CD4-positive, alpha-beta T cell treated with Interleukin-6 for 4 hours (primary cell): ENCODE measurements at regions not wholly inside any gene's neighbourhood (a gene's known extent, or its start where the extent isn't known, plus 50 kb on each side); places are given as distances from the start of the nearest gene placed in this dataset.
"Not testable (repeated sequence)": the region's sequence is repeated elsewhere in the genome, so short reads cannot be mapped to it uniquely, and the experiment has no call there.

Experiments
- DNase-seq: peaks from one replicate; pipeline ENCODE4 v3.0.0-alpha.2; 2020; ENCODE audit warnings: mixed read lengths

DNA sequence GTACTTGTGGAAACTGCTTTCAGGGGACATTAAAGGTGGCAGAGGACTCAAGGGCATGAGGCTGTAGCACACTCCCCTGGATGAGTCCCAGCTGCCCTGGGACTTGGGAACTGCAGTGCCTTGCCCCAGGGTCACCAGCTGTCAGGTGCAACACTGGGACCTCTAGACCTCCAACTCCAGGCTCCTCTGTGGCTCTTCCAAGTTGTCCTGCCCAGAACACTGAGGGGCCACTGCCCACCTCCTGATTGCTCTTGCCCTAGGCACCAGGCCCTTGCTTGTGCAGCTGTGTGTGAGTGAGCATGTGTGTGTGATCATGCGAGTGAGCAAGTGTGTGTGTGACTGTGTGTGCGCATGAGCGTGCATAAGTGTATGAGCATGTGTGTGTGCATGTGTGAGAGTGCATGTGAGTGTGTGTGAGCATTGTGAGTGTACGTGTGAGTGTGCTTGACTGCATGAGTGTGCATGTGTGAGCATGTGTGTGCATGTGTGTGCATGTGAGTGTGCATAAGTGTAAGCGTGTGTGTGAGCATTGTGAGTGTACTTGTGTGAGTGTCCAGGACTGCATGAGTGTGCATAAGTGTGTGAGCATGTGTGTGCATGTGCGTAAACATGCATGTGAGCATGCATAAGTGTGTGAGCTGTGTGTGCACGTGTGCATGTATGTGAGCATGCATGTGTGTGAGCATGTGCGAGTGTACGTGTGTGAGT is 301.5 kb downstream of the NDUFA10 start:
- DNase-seq, result no peak

GRCh38 chr2:239722760-239723470 is 302.2 kb downstream of the NDUFA10 start:
- DNase-seq, result no peak

DNA sequence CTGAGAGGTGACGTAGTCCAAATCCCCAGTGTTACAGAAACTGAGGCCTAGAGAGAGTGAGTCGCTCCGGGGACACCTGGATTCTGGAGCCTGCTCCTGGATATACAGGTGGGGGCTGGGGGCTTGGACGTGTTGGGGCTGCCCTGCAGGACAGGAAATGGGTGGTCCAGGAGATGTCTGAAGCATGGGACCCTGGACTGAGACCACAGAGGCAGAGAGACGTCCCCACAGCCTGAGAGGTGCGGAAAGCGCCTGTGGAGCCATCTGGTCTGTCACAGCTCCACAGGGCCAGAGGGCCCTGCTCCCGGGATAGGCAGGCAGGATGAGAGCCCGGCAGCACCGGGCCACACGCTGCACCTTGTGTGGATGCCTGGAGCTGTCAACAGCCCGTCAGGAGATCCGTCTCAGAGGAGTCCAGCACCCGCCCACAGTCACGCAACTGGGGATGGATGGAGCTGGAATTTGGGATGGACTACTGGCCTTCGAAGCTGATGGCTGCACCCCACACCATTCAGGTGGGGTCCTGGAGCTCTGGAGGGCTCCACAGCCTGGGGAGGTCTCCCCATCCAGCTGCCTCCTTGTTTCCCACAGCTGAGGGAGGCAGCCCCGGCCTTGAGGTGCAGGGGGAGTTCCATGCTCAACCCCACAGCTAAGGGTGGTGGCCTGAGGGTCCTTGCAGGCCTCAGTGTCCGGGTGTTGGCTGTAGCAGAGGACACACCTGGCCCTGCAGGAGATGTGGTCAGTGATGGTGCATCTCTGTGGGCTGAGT is 303.0 kb downstream of the NDUFA10 start:
- no peak for DNase-seq

GRCh38 chr2:239721531-239721930 is 303.6 kb downstream of the NDUFA10 start:
- no peak for DNase-seq

DNA sequence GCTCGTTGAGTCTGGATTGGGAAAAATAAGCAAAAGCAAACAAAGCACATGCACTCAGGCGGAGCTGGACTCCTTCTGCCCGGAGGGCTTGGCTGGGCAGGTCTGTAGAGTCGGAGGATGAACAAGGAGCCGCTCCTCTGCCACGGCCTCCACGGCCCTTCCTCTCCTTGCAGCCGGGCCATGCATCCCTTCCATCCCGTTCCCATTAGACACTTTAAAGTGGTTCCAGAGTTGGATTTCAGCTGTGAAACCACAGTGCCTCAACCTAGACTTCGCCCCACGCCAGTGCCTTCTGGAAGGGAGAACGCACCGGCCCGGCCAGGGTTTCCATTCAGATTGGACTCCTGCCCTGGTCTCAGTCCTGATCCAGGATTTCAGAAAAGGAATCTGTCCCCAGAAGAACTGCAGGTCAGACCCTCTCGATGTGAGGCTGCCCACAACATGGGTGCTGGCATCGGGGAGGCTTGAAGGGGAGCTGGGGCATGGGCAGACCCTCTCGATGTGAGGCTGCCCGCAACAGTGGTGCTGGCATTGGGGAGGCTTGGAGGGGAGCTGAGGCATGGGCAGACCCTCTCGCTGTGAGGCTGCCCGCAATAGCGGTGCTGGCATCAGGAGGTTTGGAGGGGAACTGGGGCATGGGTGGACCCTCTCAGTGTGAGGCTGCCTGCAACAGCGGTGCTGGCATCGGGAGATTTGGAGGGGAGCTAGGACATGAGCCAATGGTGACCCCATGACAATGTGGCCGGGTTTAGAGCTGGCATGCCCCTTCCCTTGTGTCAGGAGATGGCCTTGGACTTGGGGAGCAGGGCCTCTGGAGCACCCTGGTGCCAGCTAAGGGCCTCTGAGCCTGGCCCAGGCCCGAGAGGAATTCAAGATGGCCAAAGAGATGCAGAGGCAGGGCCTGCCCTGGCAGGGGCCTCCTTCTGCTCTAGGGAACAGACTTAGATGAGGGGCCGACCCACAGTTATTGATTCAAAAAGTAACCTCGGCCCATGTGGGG is 304.5 kb downstream of the NDUFA10 start:
- DNase-seq, result no peak

GRCh38 chr2:239719791-239720360 is 305.3 kb downstream of the NDUFA10 start:
- no peak for DNase-seq

DNA sequence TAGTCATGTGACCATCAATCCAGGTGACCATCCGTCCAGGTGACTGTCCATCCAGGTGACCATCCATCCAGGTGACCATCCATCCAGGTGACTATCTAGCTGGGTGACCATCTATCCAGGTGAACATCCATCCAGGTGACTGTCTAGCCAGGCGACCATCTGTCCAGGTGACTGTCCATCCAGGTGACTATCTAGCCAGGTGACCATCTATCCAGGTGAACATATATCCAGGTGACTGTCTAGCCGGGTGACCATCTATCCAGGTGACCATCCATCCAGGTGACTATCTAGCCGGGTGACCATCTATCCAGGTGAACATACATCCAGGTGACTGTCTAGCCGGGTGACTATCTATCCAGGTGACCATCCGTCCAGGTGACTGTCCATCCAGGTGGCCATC is 306.2 kb downstream of the NDUFA10 start:
- DNase-seq, result not testable (repeated sequence)

GRCh38 chr2:239717706-239718105 is 307.4 kb downstream of the NDUFA10 start:
- no peak for DNase-seq

GRCh38 chr2:239717319-239717675 is 307.8 kb downstream of the NDUFA10 start:
- DNase-seq, result no peak

DNA sequence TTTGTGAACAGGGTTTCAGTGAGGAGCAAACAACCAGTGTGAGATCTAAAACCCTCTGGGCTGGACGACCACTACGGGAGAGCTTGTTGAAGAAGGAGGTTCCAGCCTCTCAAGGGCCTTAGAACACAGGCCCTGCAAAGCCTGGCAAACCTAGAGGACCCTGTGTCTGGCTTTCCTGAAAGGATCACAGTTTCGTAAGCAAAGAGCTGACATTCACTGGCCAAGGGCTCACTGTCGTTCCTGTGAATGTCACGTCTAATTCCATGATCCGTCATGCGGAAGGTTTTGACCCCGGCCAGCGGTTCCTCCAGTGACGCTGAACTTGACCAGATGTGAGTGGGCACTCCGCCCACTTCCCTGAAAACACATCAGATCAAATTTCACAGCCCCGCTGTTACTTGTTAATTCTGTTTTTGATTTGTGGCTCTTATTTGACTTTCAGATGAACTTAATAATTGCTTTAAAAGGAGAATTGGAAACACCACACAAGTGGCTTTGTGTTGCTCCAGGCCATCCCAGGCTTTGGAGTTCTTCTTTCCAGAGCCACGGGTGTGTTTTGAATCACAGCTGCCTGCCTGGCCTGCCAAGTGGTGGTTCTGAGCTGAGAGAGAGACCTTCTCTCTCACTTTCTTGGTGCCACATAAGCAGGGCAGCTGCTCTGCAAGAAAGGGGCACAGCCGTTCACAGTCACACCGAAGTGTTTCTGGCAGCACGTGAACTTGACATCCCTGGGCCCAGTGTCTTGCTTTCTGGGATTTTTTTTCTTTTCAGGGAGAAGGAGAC is 308.4 kb downstream of the NDUFA10 start:
- no peak for DNase-seq

DNA sequence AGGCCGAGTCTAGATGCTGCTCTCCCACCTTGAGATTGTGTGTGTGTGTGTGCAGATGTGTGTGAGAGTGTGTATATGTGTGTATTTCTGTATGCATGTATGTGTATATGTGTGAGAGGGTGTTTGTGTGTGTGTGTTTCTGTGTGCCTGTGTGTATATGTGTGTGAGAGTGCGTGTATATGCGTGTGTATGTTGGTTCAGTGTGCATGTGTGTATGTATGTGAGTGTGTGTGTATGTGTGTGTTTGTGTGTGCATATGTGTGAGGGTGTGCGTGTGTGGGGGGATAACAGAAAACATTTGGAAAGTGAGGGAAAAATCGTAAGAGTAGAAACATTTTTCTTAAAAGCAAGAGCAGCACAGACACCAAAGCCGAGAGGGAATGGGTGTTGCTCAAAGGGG is 309.1 kb downstream of the NDUFA10 start:
- no peak for DNase-seq

DNA sequence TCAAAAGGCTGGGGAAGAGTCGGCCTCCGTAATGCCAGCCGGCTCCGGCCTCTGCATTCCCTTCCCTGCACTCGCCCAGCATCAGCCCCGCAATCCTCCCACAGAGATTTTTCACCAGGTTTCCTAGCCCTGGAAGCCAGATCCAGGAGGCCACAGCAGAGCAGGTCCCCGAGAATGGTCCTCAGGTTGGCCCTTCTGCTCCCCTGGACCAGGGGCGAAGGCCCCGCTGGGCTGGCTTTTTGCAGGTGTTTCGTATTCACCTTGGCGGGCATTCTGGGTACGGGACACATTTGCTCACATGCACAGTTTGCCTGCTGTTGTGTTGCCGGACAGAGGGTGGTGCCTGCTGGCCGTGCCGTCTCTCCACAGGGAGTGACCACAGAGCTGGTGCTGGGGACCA is 309.5 kb downstream of the NDUFA10 start:
- DNase-seq, result no peak

GRCh38 chr2:239715202-239715601 is 309.9 kb downstream of the NDUFA10 start:
- no peak for DNase-seq

- no peak for DNase-seq
These were observed 311.0 kb downstream of the NDUFA10 start for GRCh38 chr2:239714116-239714515.

DNA sequence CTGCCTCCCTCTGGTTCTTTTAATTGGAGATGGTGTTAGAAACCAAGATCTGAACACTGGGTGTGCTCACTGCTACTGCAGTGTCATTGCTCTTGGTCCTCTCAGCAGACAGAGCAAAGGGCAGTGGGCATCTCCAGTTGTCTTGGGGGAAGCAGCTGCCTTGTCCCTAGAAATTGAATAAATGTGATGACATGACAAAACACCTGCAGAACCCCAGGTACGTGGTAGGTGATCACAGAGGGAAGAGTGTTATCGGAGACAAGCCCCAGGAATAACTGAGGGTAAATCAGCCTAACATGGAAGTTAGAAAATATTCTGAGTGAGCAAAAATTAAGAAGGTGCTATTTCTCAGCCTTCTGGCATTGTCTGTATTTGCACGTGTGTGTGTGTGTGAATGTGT is 311.9 kb upstream of the HDAC4 start:
- DNase-seq, result no peak

- DNase-seq, result no peak
These were observed 311.2 kb upstream of the HDAC4 start for GRCh38 chr2:239711911-239712570.

GRCh38 chr2:239710953-239711861 is 310.4 kb upstream of the HDAC4 start:
- DNase-seq, result no peak

DNA sequence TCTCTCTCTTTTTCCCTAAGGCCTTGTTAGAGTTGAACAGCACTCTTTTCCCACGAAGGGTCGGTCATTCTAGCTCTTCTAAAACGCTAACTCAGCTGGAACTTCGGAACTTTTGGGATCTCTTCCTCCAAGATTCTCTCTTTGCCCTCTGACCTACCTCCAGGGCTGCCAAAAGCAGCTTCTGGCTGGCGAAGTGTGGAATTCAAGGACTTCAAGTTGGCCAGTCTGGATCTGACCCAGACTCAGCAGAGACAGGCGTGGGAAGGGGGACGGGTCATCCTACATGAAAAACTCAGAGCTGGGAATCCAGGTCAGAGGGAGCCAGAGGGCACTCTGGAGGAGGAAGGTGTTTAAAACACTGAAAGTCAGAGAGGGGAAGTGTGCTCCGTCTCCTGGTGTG is 305.5 kb upstream of the HDAC4 start:
- no peak for DNase-seq

DNA sequence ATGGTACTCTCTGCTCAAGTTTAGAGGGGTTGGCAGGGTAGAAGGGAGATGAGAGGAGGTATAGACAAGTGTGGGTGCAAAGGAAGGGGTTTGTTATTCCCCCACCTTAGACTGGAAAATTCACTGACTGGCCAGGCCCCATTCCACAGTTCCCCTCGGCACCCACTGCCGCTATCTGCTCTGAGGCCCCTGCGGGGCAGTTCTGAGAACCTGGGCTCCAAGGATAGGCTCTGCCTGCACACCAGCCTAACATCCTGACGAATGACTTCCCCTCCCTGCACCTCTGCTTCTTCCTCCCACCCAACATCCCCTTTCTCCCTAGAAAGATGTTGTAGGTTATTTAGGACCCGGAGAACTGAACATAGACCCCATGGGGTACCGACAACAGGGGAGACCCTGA is 303.9 kb upstream of the HDAC4 start:
- no peak for DNase-seq

- DNase-seq, result no peak
These were observed 303.0 kb upstream of the HDAC4 start for GRCh38 chr2:239703834-239704233.
